Renal pelvis (tissue), 1 donor: ENCODE measurements at regions not wholly inside any gene's neighbourhood (a gene's known extent, or its start where the extent isn't known, plus 50 kb on each side); places are given as distances from the start of the nearest gene placed in this dataset.

ENCODE experiments used
- DNase-seq: peaks from one replicate; pipeline ENCODE4 v3.0.0-alpha.2; 2013

DNA sequence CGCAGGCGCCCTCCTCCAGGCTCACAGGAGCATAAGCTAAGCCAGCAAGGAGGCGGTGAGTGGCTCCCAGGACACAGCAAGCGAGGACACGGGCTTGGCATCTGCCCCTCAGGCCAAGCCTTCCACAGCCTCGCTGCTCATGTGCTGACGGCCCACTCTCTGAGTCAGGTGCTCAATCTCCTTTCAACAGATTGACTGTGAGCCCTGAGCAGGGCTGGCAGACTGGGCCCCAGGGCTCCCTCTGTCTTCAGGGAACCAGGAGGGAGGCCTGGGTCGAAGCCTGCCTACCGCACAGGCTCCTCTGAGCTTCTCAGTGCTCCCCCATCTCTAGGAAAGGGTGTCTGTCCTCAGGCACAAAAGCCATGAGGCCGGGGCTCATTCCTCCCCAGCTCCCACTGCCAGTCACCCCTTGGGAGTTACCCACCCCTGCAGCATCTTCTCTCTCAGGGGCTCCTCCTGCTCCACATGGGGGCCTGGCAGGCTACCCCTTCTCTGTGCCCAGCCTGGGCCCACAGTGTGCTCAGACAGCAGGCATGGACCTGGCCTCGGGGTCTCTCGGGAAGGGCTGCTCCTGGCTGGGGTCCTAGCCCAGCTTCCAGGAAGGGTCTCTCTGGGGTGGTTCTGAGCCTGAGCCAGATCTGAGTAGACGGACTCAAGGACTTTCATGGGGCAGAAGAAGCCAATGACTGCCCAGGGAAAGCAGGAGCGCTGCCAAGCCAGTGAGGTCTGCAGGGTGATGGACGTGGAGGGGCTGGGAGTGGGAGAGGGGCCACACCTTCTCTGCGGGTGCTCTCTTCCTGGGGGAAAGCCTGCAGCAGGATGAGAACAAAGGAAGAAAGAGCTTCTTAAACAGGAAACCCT is 138.0 kb upstream of the GPC1 start:
- DNase-seq, result no peak

GRCh38 chr2:240298117-240298790 is 137.2 kb upstream of the GPC1 start:
- no peak for DNase-seq

DNA sequence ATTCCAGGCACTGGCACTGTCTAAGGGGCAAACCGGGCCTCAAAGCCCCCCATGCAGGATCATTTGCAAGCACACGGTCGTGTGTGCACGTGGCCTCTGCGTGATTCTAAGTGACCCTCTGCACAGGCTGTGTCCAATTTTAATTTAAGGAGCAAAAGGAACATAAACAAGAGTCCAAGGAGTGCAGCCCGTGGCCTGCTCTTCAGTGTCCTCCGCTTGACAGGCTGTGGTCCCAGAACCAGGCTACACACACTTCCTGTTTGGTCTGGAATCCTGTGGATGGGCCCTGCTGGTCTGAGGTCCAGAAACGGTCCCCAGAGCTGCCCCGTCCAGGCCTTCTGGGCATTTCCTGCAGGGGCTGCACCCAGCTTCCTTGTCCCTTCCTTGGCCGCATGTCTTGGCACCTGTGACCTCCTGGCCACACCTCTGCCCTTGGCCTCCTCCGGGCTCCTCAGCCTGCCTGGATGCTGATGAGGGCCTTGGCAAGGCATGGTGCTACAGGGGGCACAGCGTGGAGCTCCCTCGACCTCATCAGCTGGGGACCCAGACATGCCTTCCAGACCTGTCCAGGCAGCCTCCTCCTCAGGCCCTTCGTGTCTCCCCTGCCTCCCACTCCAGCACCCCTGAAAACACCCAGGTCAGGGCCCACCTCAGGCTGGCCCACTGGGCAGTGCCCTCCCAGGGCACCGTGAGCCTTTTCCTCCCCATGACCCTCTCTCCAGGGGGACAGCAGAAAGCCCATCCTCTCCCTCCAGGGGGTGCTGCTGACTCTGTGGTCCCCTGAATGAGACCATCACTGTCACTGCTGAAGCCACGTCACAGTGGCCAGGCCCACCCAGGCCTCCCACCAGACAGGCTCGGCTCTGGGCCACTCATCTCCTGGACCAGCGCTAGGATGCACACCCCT is 136.4 kb upstream of the GPC1 start:
- DNase-seq, result no peak

DNA sequence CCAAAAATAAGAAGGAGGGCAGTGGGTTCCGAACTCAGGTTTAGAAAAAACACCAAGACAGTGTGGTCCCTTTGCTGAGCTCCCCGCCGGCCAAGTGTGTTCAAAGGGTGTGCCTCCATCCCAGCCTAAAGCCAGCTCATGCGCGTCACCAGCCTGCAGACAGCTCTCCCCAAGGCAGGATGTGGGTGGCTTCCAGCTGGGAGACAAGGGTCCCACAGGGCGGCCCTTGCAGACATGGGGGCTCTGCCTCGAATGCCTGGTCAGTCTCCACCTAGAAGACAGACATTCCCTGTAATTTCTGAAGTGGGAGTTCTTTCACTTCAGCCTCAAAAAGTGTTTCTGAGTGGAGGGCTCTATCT is 135.8 kb upstream of the GPC1 start:
- DNase-seq, result no peak

- DNase-seq, result no peak
Observed at GRCh38 chr2:240300261-240300821, 135.1 kb upstream of the GPC1 start.

DNA sequence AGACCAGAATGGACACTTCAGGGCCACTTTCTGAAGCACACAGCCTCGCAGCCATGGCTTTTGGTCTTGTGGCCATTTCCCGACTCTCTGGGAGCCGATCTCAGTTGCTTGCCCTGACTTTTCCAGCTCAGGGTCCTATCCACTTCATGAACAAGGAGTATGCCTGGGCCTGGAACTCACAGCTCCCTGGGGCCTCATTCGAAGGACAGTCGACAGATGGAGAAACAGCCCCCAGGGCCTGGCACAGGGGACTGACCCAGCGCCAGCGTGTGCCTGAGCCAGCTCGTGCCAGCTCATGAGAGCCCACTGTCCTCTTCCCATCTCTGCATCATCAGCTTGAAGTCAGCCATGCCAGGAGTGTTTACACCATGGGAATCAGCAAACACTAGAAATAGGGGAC is 134.6 kb upstream of the GPC1 start:
- DNase-seq, result no peak

GRCh38 chr2:240301256-240301795 is 134.1 kb upstream of the GPC1 start:
- DNase-seq, result no peak

GRCh38 chr2:240302041-240302440 is 133.4 kb upstream of the GPC1 start:
- no peak for DNase-seq

GRCh38 chr2:240302933-240303595 is 132.4 kb upstream of the GPC1 start:
- DNase-seq, result no peak

DNA sequence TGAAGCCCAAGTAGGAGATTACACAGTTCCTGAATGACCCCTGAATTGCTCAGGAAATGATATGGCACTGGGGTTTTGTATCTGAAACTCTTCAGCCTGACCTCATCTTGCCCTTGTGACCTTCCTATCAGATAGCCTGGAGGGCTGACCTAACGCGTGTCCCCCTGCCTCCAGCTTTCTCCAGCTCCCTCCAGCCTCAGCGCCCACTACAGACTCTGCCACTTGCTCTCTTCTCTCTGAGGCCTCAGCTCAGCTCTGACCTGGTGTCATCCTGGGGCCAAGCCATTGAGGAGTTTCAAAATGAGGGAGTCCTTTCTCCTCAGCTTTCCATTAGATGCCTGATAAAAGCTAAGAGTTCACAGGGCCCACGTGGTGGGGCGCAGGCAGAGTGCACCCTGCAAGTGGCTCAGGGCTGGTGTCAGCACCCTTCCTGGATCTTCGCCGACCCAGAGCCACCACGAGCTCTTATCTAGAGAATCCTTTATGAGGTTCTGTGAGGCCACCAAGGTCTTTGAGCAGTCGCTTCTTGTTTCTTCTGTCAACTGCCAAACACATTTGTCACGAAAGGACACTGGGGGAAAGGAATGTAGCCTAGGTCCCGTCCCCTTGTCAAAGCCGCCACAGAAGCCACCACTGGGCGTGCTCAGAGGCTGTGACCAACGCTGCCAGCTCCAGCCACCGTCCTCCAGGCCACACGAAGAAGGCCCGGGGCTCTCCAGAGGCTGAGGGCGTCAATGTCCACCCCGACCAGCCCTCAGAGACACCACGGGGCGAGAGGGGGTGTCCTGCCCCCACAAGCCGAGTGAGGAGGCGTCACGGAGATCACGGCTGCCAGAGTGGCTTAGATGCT is 131.3 kb upstream of the GPC1 start:
- no peak for DNase-seq

DNA sequence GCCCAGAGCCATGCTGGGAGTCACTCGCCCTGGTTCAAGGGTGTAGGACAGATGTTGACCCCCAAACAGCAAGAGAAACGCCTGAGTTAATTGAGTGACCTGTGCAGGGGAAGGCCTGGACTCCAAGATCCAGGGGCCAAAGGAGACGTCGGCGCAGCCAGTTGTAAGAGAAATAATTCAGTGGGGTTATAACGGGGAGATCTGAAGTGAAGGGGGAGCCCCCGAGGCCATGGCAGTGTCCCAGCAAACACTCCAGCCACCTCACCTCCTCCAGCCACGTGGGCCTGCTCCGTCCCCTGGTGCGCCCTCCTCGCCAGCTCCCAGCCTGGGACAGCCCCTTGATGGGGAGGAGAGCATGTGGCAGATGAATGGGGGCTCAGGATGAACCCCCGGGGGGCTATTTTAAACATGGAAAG is 130.7 kb upstream of the GPC1 start:
- DNase-seq, result no peak

DNA sequence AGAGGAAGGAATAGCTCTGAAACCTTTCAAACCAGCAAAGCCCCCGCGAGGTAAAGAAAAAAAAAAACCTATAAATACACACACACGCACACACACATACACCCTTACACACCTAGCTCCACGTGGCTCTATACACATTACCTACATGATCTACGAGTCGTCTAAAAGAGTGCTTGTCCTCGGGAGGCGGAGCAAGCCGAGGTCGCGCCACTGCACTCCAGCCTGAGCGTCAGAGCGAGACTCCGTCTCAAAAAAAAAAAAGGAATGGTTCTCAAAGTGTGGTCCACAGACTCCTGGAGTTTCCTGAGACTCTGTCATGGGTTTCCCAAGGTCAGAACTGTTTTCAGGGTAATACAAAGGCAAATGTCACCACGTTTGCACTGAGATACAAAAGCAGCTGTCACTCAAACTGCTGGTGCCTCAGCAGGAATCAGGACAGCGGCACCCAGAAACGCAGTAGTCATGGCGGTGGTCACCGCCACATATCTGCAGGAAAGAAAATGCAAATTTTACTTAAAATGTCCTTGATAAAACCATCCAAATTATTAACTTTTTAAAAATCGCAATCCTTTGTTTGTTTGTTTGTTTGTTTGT is 130.0 kb upstream of the GPC1 start:
- no peak for DNase-seq

GRCh38 chr2:240306185-240306584 is 129.3 kb upstream of the GPC1 start:
- DNase-seq, result no peak

DNA sequence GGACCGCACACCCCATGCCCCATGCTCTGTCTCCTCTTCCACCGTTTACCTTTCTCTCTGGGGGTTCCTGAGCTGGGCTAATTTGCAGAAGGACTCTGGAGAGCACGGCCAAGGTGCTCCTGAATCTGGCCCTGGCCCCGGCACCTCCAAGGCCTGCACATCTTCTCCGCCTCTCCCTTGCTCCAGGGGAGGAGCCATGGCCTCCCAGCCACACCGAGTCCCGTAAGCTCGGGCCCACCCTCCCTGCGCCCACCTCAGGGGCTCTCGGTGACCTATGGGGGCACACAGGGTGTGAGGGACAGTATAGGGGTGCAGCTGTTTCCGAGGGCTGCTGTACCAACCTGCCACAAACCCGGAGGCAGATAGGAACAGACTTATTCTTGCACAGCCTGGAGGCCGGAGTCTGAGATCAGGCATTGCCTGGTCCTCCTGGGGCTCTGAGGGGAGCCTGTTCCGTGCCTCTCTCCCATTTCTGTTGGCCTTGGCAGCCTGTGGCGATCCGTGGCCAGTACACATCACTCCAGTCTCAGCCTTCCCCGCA is 127.3 kb upstream of the GPC1 start:
- no peak for DNase-seq

GRCh38 chr2:240309214-240309613 is 126.2 kb upstream of the GPC1 start:
- DNase-seq, result no peak

DNA sequence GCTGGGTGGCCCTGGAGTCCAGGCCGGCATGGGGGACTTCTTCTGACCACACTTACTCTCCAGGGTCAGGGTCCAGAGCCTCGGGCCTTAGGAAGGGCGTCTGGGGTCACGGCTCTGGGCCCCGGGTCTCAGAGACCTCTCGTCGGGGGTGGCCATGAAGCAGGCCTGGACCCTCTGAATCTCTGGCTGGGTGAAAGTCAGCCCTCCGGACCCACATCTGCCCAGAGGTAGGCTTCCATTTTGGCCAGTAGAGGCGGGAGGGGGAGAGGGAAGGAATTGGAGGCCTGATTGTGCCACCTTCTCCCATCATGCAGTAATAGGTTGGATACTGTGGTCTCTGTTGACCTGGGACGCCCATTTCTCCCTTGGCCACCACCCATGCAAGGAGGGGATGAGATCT is 125.3 kb upstream of the GPC1 start:
- DNase-seq, result no peak

DNA sequence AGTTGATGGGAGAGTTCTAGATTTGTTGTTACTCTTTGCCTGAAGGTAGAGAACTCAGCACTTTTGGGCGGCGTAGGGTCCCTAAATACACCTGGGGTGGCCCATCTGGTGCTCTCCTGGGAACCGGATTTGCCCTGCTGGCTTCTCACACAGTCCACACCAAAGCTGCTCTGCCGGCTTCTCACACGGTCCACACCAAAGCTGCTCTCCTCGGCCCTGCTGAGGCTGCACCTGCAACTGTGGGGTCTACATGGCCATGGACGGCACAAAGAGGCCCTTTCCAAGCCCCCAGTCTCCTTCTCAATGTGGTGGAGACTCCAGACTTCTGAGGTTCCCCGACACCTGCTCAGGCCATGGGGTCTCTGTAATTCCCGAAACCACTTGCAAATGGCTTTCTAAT is 124.8 kb upstream of the GPC1 start:
- no peak for DNase-seq

GRCh38 chr2:240311821-240312220 is 123.6 kb upstream of the GPC1 start:
- DNase-seq, result no peak

DNA sequence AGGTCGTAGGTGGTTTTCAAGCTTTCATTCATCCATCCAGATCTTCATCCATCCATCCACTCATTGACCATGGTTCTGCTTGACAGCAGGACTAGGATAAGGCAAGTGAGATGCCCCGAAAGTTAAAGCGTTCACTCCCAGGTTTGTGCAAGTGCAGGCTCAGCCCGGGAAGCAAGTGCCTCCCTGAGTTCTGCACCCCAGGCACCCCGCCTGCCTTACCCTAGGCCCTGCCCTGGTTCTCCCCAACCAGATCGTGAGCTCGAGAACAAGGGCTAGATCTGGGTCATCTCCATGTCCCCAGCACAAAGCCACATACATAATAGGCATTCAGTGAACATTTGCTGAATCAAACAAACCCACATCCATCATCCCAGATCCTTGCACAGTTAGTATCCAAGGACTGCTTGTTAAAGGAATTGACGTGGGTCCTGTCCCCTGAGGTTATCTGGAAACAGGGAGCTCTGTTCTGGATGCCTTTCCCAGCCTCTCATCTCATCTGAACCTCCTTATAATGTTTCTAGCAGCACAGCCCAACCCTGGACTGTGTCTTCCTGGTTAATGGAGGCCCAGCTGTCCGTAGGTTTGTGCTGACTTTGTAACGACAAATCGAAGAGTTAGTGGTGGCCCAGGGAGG is 116.1 kb upstream of the GPC1 start:
- DNase-seq, result no peak
